RWPE2 (cell line): ENCODE measurements at regions not wholly inside any gene's neighbourhood (a gene's known extent, or its start where the extent isn't known, plus 50 kb on each side); places are given as distances from the start of the nearest gene placed in this dataset.

ENCODE experiments used
- ATAC-seq: fragments of 200-7000 bp; cut with Tn5 transposase; 3 replicates; pipeline ENCODE4 v1.9.1; 2021; ENCODE audit warnings: low read depth
- DNase-seq: peaks from one replicate; pipeline ENCODE4 v3.0.0-alpha.2; 2020; ENCODE audit warnings: low spot score
- H3K27ac ChIP-seq: fragments of 450-650 bp; 2 replicates; pipeline ENCODE4 v1.5.1; 2017; ENCODE audit warnings: mild to moderate bottlenecking; ENCODE audit not compliant: poor library complexity, severe bottlenecking
- H3K27me3 ChIP-seq: fragments of 250-450 bp; sonication (Bioruptor Pico); 2 replicates; pipeline ENCODE4 v1.5.1; 2021; ENCODE audit warnings: mild to moderate bottlenecking, moderate library complexity; ENCODE audit not compliant: insufficient read depth, poor library complexity, severe bottlenecking
- H3K36me3 ChIP-seq: fragments of 250-450 bp; sonication (Bioruptor Pico); 2 replicates; pipeline ENCODE4 v1.5.1; 2020; ENCODE audit warnings: low read depth, mild to moderate bottlenecking, moderate library complexity
- H3K4me1 ChIP-seq: fragments of 250-450 bp; sonication (Bioruptor Pico); 2 replicates; pipeline ENCODE4 v1.5.1; 2021; ENCODE audit warnings: mild to moderate bottlenecking, moderate library complexity; ENCODE audit not compliant: insufficient read depth, poor library complexity, severe bottlenecking
- H3K4me3 ChIP-seq: fragments of 250-450 bp; sonication (Bioruptor Pico); 2 replicates; pipeline ENCODE4 v1.5.1; 2021; ENCODE audit warnings: mild to moderate bottlenecking, moderate library complexity; ENCODE audit not compliant: severe bottlenecking
- H3K9me3 ChIP-seq: fragments of 250-450 bp; sonication (Bioruptor Pico); 2 replicates; pipeline ENCODE4 v1.5.1; 2021; ENCODE audit warnings: mild to moderate bottlenecking, moderate library complexity; ENCODE audit not compliant: severe bottlenecking
- TF ChIP-seq, protein P1 (sequence below): fragments of 450-650 bp; IDR thresholded peaks from one replicate; pipeline ENCODE4 v1.5.1; 2017; ENCODE audit warnings: mild to moderate bottlenecking, moderate library complexity; ENCODE audit not compliant: poor library complexity, severe bottlenecking

DNA sequence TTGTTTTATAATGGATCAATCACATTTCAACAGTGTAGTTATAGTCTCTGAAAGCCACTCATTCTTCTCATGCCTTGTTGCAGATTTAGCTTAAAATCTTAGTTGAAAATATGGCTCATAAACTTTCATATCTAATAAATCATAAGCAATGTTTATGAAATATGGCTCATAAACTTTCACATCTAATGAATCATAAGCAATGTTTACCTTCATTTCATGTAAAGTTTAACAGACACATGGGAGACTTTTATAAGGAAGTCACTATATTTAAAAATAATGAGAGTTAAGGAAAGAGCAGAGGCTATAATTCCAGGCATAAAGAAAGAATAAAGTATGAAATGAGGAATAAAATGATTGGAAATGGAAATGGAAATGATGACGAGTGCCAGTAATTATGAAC, 1042.1 kb downstream of the FSCB start:
- TF ChIP-seq, protein P1, sequence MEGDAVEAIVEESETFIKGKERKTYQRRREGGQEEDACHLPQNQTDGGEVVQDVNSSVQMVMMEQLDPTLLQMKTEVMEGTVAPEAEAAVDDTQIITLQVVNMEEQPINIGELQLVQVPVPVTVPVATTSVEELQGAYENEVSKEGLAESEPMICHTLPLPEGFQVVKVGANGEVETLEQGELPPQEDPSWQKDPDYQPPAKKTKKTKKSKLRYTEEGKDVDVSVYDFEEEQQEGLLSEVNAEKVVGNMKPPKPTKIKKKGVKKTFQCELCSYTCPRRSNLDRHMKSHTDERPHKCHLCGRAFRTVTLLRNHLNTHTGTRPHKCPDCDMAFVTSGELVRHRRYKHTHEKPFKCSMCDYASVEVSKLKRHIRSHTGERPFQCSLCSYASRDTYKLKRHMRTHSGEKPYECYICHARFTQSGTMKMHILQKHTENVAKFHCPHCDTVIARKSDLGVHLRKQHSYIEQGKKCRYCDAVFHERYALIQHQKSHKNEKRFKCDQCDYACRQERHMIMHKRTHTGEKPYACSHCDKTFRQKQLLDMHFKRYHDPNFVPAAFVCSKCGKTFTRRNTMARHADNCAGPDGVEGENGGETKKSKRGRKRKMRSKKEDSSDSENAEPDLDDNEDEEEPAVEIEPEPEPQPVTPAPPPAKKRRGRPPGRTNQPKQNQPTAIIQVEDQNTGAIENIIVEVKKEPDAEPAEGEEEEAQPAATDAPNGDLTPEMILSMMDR = no peak
- no peak overlapping the region for H3K27ac ChIP-seq
- DNase-seq = no peak
- no peak for ATAC-seq
- no peaks in the 10 kb centered on the region for H3K4me1 ChIP-seq
- H3K9me3 ChIP-seq = no peaks in the 10 kb centered on the region
- no peak overlapping the region for H3K4me3 ChIP-seq
- peaks cover 9% of the 10 kb centered on the region for H3K27me3 ChIP-seq
- H3K36me3 ChIP-seq = no peaks in the 10 kb centered on the region

DNA sequence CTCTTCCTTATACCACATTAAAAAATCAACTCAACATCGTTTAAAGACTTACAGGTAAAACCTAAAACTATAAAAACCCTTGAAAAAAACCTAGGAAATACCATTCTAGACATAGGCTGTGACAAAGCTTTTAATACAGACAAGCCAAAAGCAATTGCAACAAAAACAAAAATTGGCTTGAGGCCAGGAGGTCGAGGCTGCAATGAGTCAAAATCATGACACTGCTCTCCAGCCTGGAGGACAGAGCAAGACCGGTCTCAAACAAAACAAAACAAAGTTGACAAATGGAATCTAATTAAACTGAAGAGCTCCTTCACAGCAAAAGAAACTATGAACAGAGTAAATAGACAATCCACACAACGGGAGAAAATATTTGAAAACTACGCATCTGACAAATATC, 1057.8 kb downstream of the FSCB start:
- no peaks in the 10 kb centered on the region for H3K36me3 ChIP-seq
- ATAC-seq (no peak), DNase-seq (no peak)
- H3K4me1 ChIP-seq = no peaks in the 10 kb centered on the region
- no peak overlapping the region for H3K27ac ChIP-seq
- no peaks in the 10 kb centered on the region for H3K27me3 ChIP-seq
- TF ChIP-seq, protein P1 = no peak
- no peak overlapping the region for H3K4me3 ChIP-seq
- no peaks in the 10 kb centered on the region for H3K9me3 ChIP-seq

DNA sequence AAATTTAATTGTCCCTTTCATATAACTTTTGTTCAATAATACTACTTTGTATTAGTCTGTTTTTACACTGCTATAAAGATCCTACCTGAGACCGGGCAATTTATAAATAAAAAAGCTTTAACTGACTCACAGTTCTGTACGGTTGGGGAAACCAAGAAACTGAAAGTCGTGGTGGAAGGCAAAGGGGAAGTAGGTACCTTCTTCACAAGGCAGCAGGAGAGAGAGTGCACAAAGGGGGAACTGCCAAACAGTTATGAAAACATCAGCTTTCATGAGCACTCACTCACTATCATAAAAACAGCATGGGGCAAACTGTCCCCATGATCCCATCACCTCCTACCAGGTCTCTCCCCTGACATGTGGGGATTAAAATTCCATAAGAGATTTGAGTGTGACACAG, 1069.0 kb downstream of the FSCB start:
- H3K9me3 ChIP-seq = no peaks in the 10 kb centered on the region
- ATAC-seq = no peak
- no peak overlapping the region for H3K27ac ChIP-seq
- DNase-seq = no peak
- TF ChIP-seq, protein P1 = no peak
- no peaks in the 10 kb centered on the region for H3K4me1 ChIP-seq
- no peak overlapping the region for H3K4me3 ChIP-seq
- no peaks in the 10 kb centered on the region for H3K36me3 ChIP-seq
- H3K27me3 ChIP-seq = no peaks in the 10 kb centered on the region

DNA sequence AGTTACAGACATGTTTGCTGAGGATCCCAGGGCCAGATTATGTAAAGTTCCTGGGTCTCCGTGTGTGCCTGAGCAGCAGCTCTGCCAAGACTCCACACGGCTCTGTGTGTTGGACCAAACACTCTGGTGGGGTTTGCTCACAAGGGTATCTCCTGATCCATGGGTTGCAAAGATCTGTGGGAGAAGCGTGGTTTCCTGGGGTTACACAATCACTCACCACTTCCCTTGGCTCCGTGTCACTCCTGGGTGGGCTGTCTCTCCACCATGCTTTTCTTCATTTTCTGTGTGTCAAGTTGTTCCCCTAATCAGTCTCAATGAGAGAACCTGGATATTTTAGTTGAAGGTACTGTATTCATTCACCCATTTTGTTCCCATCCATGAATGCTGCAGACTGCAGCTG, 1088.8 kb downstream of the FSCB start:
- no peak overlapping the region for H3K4me3 ChIP-seq
- peaks cover 20% of the 10 kb centered on the region for H3K27me3 ChIP-seq
- no peak for ATAC-seq
- H3K9me3 ChIP-seq = no peaks in the 10 kb centered on the region
- no peak for DNase-seq
- H3K36me3 ChIP-seq = no peaks in the 10 kb centered on the region
- no peaks in the 10 kb centered on the region for H3K4me1 ChIP-seq
- H3K27ac ChIP-seq = no peak overlapping the region
- TF ChIP-seq, protein P1 = no peak

DNA sequence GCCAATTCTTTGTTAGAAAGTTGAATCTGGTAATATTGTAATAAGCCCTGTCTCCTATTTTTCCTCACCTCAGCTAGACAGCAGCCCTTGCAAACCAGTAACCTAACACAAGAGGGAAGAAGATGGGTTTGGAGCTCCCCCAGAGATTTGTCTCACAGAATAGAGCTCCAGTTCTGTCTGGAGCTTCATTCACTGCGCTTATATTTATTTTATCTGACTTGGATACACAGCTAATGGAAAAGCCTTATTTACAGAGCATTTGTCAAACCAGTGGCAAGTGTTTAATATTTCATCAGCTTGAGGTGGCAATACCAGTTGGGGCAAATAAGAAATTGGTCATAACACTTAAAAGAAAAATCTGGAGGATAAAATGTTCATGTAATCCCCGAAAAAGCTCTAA, 1094.0 kb downstream of the FSCB start:
- ATAC-seq (no peak), DNase-seq (no peak)

More for the DNA sequence above, 1094.0 kb downstream of the FSCB start:
- Histone ChIP-seq H3K4me3 (no peak overlapping the region), H3K36me3 (no peaks in the 10 kb centered on the region), H3K27me3 (peaks cover 31% of the 10 kb centered on the region), H3K27ac (no peak overlapping the region), H3K4me1 (peaks cover 5% of the 10 kb centered on the region), H3K9me3 (no peaks in the 10 kb centered on the region)
- TF ChIP-seq, protein P1 = no peak
